BJ (cell line): ENCODE measurements at regions not wholly inside any gene's neighbourhood (a gene's known extent, or its start where the extent isn't known, plus 50 kb on each side); places are given as distances from the start of the nearest gene placed in this dataset.

Experiments used
- CTCF ChIA-PET: fragments of 350-600 bp; formaldehyde crosslinking; extraction: SDS; loops from one replicate; lab custom pipeline; 2021; ENCODE audit warnings: antibody characterized with exemption, inconsistent platforms; lab: Yijun Ruan, JAX
- POLR2A ChIA-PET: fragments of 300-600 bp; sonication (Branson Sonifier 250); formaldehyde crosslinking; extraction: SDS; loops from one replicate; lab custom pipeline; 2021; ENCODE audit warnings: antibody characterized with exemption; lab: Charles Lee
- DNase-seq: peaks from one replicate; pipeline ENCODE4 v3.0.0-alpha.2; 2011; ENCODE audit warnings: low read depth
- H3K27me3 ChIP-seq: 2 replicates; pipeline ENCODE4 v1.6.0; 2011; ENCODE audit warnings: low read length; ENCODE audit not compliant: control insufficient read depth, insufficient read depth
- H3K36me3 ChIP-seq: 2 replicates; pipeline ENCODE4 v1.5.1; 2011; ENCODE audit warnings: low read length; ENCODE audit not compliant: control insufficient read depth, insufficient read depth
- H3K4me3 ChIP-seq: 2 replicates; pipeline ENCODE4 v1.5.1; 2011; ENCODE audit warnings: low read depth, mild to moderate bottlenecking, control low read depth, low read length
- TF ChIP-seq, protein P1 (sequence below): IDR thresholded peaks from 2 replicates; pipeline ENCODE4 v1.5.1; 2011; ENCODE audit warnings: low read depth, mild to moderate bottlenecking, control low read depth, inconsistent platforms, low read length, moderate library complexity; ENCODE audit not compliant: insufficient read depth

- ChIA-PET POLR2A (no interaction called here), CTCF (no interaction called here)
- no peaks in the 10 kb centered on the region for H3K36me3 ChIP-seq
- no peak overlapping the region for H3K4me3 ChIP-seq
- TF ChIP-seq, protein P1, sequence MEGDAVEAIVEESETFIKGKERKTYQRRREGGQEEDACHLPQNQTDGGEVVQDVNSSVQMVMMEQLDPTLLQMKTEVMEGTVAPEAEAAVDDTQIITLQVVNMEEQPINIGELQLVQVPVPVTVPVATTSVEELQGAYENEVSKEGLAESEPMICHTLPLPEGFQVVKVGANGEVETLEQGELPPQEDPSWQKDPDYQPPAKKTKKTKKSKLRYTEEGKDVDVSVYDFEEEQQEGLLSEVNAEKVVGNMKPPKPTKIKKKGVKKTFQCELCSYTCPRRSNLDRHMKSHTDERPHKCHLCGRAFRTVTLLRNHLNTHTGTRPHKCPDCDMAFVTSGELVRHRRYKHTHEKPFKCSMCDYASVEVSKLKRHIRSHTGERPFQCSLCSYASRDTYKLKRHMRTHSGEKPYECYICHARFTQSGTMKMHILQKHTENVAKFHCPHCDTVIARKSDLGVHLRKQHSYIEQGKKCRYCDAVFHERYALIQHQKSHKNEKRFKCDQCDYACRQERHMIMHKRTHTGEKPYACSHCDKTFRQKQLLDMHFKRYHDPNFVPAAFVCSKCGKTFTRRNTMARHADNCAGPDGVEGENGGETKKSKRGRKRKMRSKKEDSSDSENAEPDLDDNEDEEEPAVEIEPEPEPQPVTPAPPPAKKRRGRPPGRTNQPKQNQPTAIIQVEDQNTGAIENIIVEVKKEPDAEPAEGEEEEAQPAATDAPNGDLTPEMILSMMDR = no peak
- no peaks in the 10 kb centered on the region for H3K27me3 ChIP-seq
- DNase-seq = no peak
These were observed 346.8 kb downstream of the ETS1 start for GRCh38 chr11:128240546-128240945.

GRCh38 chr11:128239306-128239705 is 348.1 kb downstream of the ETS1 start:
- TF ChIP-seq, protein P1 = no peak
- no peaks in the 10 kb centered on the region for H3K36me3 ChIP-seq
- DNase-seq = no peak
- ChIA-PET POLR2A (no interaction called here), CTCF (no interaction called here)
- H3K4me3 ChIP-seq = no peak overlapping the region
- no peaks in the 10 kb centered on the region for H3K27me3 ChIP-seq

- POLR2A ChIA-PET = no interaction called here
- Histone ChIP-seq H3K36me3 (no peaks in the 10 kb centered on the region), H3K27me3 (no peaks in the 10 kb centered on the region), H3K4me3 (no peak overlapping the region)
- CTCF ChIA-PET = interaction anchor here (1.0 to 1.5 kb wide), 2 partner anchors 14 to 392 kb away, joined by 3 to 4 read pairs; no protein-coding TSS in a partner anchor
- TF ChIP-seq, protein P1 = no peak
- DNase-seq = no peak
These were observed 348.7 kb downstream of the ETS1 start for GRCh38 chr11:128238521-128239265.

DNA sequence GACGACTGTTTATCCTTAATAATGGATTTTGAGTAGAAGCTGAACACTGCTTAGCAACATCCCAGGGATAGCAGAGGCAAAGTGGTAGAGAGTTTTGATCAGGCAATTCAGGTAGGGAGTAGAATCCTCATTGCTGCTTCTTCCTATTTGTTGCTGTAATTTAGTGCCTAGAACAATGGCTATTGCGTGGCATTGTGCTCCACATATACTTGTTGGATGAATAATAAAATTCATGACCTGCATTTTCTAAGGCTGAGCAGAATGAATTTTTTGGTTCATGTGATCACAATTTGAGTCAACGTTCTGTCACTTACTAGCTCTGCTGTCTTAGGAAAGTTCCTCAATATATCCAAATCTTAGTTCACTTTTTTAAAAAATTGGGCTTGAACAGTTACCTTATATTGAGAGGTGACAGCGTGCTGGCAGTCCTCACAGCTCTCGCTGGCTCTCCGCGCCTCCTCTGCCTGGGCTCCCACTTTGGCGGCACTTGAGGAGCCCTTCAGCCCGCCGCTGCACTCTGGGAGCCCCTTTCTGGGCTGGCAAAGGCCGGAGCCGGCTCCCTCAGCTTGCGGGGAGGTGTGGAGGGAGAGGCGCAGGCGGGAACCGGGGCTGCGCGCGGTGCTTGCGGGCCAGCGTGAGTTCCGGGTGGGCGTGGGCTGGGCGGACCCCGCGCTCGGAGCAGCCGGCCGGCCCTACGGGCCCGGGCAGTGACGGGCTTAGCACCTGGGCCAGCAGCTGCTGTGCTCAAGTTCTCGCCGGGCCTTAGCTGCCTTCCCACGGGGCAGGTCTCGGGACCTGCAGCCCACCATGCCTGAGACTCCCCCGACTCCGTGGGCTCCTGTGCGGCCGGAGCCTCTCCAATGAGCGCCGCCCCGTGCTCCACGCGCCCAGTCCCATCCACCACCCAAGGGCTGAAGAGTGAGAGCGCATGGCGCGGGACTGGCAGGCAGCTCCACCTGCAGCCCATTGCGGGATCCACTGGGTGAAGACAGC is 350.6 kb downstream of the ETS1 start:
- H3K4me3 ChIP-seq = no peak overlapping the region
- DNase-seq = no peak
- no peaks in the 10 kb centered on the region for H3K36me3 ChIP-seq
- H3K27me3 ChIP-seq = no peaks in the 10 kb centered on the region
- POLR2A ChIA-PET = no interaction called here
- TF ChIP-seq, protein P1 = no peak
- CTCF ChIA-PET = interaction anchor here (0.6 to 1.5 kb wide), 3 partner anchors 53 to 394 kb away, joined by 3 to 4 read pairs (median 3); no protein-coding TSS in a partner anchor

DNA sequence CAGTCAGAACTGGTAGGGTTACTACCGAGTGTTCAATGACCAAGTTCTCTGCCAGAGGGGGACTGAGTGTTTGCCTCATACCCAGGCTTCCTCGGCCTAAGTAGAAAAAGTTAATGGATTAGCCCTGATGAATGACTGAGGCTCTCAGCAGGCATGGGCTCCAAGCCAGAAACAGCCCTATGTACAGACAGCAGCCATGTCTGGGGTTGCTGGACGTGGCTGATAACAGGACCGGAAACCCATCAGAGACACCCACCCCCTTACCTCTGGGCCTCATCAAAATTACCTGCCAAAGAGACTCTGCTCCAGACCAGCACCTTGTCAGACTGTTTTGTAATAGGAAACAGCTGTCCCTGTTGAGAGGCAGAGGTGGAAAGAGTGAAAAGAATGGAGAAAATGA is 351.4 kb downstream of the ETS1 start:
- H3K36me3 ChIP-seq = no peaks in the 10 kb centered on the region
- H3K27me3 ChIP-seq = no peaks in the 10 kb centered on the region
- CTCF ChIA-PET = interaction anchor here (0.6 kb wide), 1 partner anchor 54 kb away, joined by 3 read pairs; no protein-coding TSS in a partner anchor
- no peak for DNase-seq
- TF ChIP-seq, protein P1 = no peak
- POLR2A ChIA-PET = no interaction called here
- H3K4me3 ChIP-seq = no peak overlapping the region
